Suprapubic skin (tissue), 4 donors: ENCODE measurements at regions not wholly inside any gene's neighbourhood (a gene's known extent, or its start where the extent isn't known, plus 50 kb on each side); places are given as distances from the start of the nearest gene placed in this dataset.
"Not testable (repeated sequence)": the region's sequence is repeated elsewhere in the genome, so short reads cannot be mapped to it uniquely, and the experiment has no call there.

ENCODE experiments used
- EP300 ChIP-seq: sonication (generic); formaldehyde crosslinking; IDR thresholded peaks from one replicate; pipeline ENCODE4 v1.6.1; 2017; ENCODE audit warnings: antibody characterized with exemption
- POLR2A ChIP-seq, 2 donors: fragments of 450-650 bp; IDR thresholded peaks; one replicate each; pipeline ENCODE4 v1.6.1; 2017; ENCODE audit warnings: antibody characterized with exemption in 2 of 2, mild to moderate bottlenecking in 2 of 2, moderate library complexity in 2 of 2
- POLR2AphosphoS5 ChIP-seq, 3 donors: sonication (generic); formaldehyde crosslinking; IDR thresholded peaks; one replicate each; pipeline ENCODE4 v1.6.1; 2017; ENCODE audit warnings: antibody characterized with exemption in 3 of 3
- TF ChIP-seq, protein P1 (sequence below), 2 donors: fragments of 200-600 bp in 1 of 2; fragments of 450-650 bp in 1 of 2; sonication (generic) in 1 of 2; IDR thresholded peaks; one replicate each; pipeline ENCODE4 v1.5.1; 2016 to 2019; ENCODE audit warnings: antibody characterized with exemption in 2 of 2, mild to moderate bottlenecking in 1 of 2, moderate library complexity in 1 of 2

DNA sequence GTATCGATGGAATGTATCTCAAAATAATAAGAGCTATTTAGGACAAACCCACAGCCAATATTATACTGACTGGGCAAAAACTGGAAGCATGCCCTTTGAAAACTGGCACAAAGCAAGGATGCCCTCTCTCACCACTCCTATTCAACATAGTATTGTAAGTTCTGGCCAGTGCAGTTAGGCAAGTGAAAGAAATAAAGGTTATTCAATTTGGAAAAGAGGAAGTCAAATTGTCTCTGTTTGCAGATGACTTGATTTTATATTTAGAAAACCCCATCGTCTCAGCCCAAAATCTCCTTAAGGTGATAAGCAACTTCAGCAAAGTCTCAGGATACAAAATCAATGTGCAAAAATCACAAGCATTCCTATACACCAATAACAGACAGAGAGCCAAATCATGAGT is 77.7 kb upstream of the NAMPT start:
- TF ChIP-seq POLR2A (IDR thresholded peaks at IDR 0.05); POLR2AphosphoS5 (IDR thresholded peaks at IDR 0.05); EP300: not testable (repeated sequence)
- TF ChIP-seq, protein P1, sequence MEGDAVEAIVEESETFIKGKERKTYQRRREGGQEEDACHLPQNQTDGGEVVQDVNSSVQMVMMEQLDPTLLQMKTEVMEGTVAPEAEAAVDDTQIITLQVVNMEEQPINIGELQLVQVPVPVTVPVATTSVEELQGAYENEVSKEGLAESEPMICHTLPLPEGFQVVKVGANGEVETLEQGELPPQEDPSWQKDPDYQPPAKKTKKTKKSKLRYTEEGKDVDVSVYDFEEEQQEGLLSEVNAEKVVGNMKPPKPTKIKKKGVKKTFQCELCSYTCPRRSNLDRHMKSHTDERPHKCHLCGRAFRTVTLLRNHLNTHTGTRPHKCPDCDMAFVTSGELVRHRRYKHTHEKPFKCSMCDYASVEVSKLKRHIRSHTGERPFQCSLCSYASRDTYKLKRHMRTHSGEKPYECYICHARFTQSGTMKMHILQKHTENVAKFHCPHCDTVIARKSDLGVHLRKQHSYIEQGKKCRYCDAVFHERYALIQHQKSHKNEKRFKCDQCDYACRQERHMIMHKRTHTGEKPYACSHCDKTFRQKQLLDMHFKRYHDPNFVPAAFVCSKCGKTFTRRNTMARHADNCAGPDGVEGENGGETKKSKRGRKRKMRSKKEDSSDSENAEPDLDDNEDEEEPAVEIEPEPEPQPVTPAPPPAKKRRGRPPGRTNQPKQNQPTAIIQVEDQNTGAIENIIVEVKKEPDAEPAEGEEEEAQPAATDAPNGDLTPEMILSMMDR (IDR thresholded peaks at IDR 0.05) = not testable (repeated sequence)
